ENCODE measurements at regions not wholly inside any gene's neighbourhood (a gene's known extent, or its start where the extent isn't known, plus 50 kb on each side); places are given as distances from the start of the nearest gene placed in this dataset.
A peak's percentile ranks its signal among the peaks of the same experiment; 100 is the strongest.
"Not testable (repeated sequence)": the region's sequence is repeated elsewhere in the genome, so short reads cannot be mapped to it uniquely, and the experiment has no call there.

DNA sequence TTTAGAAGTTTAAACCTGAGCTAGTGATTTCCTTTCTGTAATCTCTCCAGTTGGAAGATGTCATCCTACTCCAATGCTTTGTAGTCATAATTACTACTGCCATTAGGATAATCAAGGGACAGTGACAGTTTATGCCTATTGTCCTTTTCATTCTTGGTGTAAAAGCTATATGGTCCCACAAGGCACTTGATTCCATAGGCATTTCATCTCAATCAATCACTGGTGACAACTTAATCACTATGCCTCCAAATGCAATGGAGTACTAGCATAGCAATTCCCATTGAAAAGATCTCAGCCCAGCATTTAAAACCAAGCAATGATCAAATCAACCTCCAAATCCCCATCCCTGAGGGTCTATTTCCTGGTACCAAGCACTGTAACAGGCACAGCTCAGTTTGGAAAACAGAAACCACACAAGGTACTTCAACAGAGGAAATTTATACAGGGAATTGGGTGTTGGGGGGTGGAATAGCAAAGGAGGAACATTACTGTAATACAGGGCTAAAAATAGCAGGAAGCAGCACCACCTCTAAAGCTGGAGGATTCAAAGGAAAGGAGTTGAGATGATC is 51.0 kb downstream of the FHIP2A start:
- no peak for DNase-seq

DNA sequence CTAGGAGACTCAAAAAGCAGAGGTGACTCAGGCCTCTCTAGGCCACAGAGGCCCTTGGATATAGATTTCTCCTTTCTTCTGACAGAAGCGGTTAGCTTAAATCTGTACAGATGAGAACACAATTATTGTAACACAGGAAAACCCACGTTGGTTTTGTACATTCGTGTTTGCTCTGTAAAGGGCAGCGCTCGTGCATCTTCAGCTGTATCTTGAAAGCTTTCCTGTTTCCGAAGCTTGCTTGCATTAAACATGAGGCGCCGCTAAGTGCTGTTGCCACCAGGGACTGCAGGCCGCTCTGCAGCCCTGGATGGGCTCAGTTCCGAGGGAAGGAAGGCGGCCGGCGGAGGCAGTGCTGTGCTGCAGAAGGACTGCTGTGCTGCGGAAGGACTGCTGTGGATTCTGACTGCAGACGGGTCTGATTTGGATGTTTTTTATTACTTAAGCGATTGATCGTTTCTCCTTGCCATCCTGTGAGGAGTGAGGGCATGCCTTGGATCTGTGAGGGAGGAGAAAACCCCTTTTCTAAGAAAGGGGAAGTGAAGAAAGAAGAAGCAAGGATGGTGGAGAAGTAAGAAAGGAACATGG is 53.3 kb downstream of the FHIP2A start:
- DNase-seq: peak in 10 of 56 donors; percentile 3 to 48 (median 14)

DNA sequence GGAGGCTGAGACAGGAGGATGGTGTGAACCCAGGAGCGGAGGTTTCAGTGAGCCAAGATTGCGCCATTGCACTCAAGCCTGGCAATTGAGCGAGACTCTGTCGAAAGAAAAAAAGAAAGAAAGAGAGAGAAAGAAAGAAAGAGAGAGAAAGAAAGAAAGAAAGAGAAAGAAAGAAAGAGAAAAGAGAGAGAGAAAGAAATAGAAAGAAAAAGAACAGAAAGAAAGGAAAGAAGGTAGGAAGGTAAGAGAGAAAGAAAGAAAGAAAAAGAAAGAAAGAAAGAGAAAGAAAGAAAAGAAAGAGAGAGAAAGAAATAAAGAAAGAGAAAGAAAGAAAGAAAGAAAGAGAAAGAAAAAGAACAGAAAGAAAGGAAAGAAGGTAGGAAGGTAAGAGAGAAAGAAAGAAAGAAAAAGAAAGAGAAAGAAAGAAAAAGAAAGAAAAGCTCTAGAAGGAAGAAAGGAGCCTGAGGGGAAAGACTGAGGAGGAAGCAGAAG is 54.1 kb downstream of the FHIP2A start:
- DNase-seq: not testable (repeated sequence)

DNA sequence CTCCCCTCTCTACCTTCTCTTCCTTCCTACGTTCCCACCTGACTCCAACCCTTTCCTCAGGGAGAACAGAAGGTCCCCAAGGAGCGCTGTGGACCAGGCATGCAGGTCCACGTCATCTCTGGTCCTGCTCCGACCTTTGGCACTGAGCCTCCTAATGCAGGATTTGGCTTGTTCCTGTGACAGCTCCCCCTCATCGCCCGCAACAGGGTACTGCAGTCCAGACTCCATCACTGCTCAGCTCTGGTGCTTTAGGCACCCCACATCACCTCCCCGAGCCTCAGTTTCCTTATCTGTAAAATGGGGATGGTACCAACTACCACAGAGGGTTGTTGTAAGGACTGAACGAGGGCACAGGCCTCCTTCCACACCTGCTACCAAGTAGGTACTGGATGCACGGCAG is 54.6 kb downstream of the FHIP2A start:
- no peak for DNase-seq

DNA sequence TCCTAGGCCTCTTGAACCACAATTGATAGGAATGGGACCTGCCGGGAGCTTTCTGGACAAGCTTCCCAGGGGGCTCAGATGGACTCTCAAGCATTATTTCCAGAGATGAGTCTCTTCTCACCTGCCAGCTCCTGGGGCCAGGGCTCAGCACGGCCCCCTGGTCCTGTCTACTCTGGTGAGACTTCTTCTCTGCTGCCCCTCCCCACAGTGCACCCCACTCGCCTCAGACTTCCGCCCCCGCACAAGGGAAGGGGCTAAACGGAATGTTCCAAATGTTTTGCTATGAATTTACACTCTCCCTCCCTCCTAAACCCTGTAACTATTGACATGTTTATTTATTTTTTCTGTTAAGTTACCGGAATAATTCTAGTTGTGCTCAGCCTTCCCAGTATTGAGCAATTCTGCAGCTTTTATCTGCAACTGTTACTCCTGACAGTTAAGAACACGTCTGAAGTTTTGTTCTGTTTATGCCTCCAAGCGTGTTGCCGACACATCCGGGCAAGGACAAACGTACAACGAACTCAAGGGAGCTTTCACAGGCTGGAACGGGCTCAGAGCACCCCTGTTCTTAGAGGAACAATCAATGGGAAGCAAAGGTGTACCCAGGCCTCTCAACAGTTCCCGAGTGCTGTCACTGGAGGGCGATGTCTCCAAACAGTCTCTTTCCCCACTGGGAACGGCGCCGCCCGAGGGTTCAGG is 55.2 kb downstream of the FHIP2A start:
- peak in 39 of 56 donors; percentile 2 to 84 (median 39) for DNase-seq

DNA sequence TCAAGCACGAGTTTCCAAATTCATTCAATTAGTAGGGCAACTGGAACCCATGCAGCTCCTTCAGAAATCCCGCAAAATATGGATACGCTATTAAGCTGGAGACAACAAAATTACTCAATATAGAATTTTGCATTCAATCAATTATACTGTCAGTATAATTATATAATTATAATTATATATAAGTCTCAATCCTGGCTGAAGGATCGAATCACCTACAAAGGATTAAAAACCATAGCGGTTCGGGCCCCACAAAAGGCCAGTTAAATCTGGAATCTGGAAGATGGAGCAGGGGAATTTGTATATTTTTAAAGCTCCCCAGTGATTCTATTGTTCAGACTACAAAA is 55.7 kb downstream of the FHIP2A start:
- DNase-seq: no peak

DNA sequence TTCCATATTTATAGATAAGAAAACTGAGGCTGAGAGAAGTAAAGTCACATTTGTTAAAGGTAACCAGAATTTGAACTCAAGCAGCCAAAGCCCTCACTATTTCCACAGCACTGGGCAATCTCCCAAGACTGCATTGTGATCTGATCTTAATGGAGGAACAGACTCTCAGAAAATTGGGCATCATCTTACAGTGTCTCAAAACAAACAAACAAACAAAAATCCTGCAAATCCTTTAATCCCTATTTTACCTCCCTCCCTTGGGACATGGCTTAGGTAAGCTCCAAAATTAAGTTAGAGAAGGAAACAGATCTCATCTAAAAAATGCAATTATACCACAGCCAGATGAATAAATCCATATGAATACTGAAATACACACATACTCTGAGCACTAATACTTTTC is 57.5 kb downstream of the FHIP2A start:
- DNase-seq: no peak

DNA sequence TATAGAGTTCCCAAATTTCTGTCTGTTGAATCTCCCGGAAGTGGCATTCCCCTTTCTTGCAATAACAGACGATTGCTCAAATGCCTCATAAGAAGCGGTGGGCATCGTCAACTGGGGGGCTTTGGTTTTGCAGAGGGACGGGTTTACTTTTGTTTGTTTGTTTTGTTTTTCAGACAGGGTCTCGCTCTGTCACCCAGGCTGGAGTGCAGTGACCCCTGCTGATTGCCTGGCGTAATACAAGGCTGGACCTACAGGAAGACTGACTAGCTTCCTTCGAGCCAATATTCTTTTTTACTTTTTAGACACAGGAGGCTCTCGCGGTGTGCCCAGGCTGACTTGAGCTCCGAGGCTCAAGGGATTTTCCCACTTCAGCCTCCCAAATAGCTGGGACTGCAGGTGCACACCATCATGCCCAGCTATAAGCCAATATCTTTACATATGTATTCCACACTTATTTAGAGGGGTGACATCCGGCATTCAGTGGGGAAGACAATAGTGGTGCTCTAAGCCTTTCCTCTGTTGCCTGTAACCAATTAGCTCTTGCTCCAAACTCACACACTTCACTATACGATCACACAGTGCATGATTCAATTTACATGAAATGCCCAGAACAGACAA is 58.1 kb downstream of the FHIP2A start:
- DNase-seq: peak in 8 of 56 donors; percentile 5 to 42 (median 18)

DNA sequence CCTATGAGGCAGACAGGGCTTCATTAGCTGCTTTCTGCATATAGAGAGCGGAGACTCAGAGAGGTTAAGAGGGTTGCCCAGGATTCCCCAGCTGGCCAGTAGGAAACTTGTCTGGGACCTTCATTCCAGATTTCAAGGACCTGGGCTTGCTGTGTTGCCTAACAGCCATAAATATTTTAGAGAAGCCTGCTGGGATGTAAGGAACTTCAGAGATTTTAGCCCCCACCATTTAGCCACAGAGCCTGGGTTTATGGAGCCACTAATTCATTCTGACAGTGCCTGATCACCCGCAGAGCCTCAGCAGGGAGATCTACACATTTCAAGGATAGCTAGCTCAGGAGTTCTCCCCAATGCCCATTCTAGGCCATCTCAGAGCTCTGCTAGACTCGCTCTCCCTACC is 56.6 kb upstream of the TRUB1 start:
- DNase-seq: no peak

DNA sequence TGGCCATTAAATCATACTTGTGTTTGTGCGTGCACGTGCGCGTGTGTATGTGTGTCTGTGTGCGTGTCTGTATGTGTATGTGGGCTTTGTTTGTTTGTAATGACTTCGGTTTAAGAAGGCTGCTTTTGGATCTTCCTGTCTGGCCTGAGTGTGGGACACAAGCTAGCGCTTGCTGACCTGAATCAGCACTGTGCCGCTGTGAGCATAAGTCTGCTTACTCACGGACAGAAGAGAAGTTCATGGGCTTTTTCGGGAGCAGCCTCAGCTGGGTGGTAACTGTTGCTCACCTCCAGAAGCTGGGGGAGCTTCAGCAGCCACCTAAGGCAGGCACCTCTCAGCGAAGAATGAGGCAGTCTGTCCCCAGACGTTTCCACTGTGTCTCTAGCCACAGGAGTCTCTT is 56.1 kb upstream of the TRUB1 start:
- DNase-seq: no peak

DNA sequence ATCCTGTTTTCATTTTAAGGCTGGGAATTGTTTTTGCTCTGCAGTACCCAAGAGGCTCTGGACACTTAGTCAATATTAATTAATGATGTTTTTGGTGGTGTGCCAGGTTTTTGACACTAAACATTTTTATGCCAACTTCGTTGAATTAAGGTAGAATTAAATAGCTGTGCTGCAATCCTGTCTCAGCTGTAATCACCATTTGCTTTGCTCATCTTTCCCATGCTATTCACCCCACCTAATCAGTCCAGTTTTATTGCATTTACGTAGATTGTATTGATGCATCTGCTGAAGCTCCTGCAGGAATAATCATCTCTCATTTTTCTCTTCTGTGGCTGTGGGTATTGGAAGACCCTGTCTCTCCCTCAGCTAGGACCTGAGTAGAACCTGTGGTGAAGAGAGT is 52.6 kb upstream of the TRUB1 start:
- DNase-seq: no peak
